ENCODE measurements at regions not wholly inside any gene's neighbourhood (a gene's known extent, or its start where the extent isn't known, plus 50 kb on each side); places are given as distances from the start of the nearest gene placed in this dataset.
"Not testable (repeated sequence)": the region's sequence is repeated elsewhere in the genome, so short reads cannot be mapped to it uniquely, and the experiment has no call there.

GRCh38 chr2:118372886-118373830 is 284.9 kb downstream of the INSIG2 start:
- no peaks in the 10 kb centered on the region for H3K4me1 ChIP-seq (ENCODE audit: control insufficient read depth in 2 of 2, insufficient read depth in 2 of 2, low read length in 2 of 2)
- no peaks in the 10 kb centered on the region for H3K9me3 ChIP-seq (ENCODE audit: control insufficient read depth in 2 of 2, insufficient read depth in 1 of 2, low read length in 1 of 2)
- no peak overlapping the region for H3K27ac ChIP-seq (ENCODE audit: low read depth in 1 of 2, low read length in 1 of 2)
- H3K27me3 ChIP-seq (ENCODE audit: control insufficient read depth in 2 of 2, insufficient read depth in 1 of 2, low read length in 1 of 2), result no peaks in the 10 kb centered on the region
- no peak overlapping the region for H3K4me3 ChIP-seq (ENCODE audit: low read length in 2 of 2)
- no peaks in the 10 kb centered on the region for H3K36me3 ChIP-seq (ENCODE audit: control insufficient read depth in 2 of 2, insufficient read depth in 2 of 2, low read length in 1 of 2)
- 77% methylated on average over 6 of the region's 6 CpGs for WGBS
- DNase-seq (ENCODE audit: low read depth in 6 of 9, low spot score in 9 of 9), result no peak

- H3K9me3 ChIP-seq (ENCODE audit: control insufficient read depth in 2 of 2, insufficient read depth in 1 of 2, low read length in 1 of 2), result no peaks in the 10 kb centered on the region
- no peaks in the 10 kb centered on the region for H3K27me3 ChIP-seq (ENCODE audit: control insufficient read depth in 2 of 2, insufficient read depth in 1 of 2, low read length in 1 of 2)
- H3K4me3 ChIP-seq (ENCODE audit: low read length in 2 of 2), result no peak overlapping the region
- no peaks in the 10 kb centered on the region for H3K36me3 ChIP-seq (ENCODE audit: control insufficient read depth in 2 of 2, insufficient read depth in 2 of 2, low read length in 1 of 2)
- no peak for DNase-seq (ENCODE audit: low read depth in 6 of 9, low spot score in 9 of 9)
- H3K4me1 ChIP-seq (ENCODE audit: control insufficient read depth in 2 of 2, insufficient read depth in 2 of 2, low read length in 2 of 2), result no peaks in the 10 kb centered on the region
- 20% methylated on average over 6 of the region's 6 CpGs for WGBS
- no peak overlapping the region for H3K27ac ChIP-seq (ENCODE audit: low read depth in 1 of 2, low read length in 1 of 2)
These were observed 283.2 kb downstream of the INSIG2 start for GRCh38 chr2:118371515-118371914.

GRCh38 chr2:118369521-118369920 is 281.2 kb downstream of the INSIG2 start:
- not testable (repeated sequence) for H3K4me1 ChIP-seq (ENCODE audit: control insufficient read depth in 2 of 2, insufficient read depth in 2 of 2, low read length in 2 of 2); H3K4me3 ChIP-seq (ENCODE audit: low read length in 2 of 2); H3K36me3 ChIP-seq (ENCODE audit: control insufficient read depth in 2 of 2, insufficient read depth in 2 of 2, low read length in 1 of 2); H3K9me3 ChIP-seq (ENCODE audit: control insufficient read depth in 2 of 2, insufficient read depth in 1 of 2, low read length in 1 of 2); H3K27me3 ChIP-seq (ENCODE audit: control insufficient read depth in 2 of 2, insufficient read depth in 1 of 2, low read length in 1 of 2); DNase-seq (ENCODE audit: low read depth in 6 of 9, low spot score in 9 of 9); H3K27ac ChIP-seq (ENCODE audit: low read depth in 1 of 2, low read length in 1 of 2)
- WGBS, result 62% methylated on average over 7 of the region's 7 CpGs

GRCh38 chr2:118363604-118364003 is 275.3 kb downstream of the INSIG2 start:
- Histone ChIP-seq H3K9me3 (ENCODE audit: control insufficient read depth in 2 of 2, insufficient read depth in 1 of 2, low read length in 1 of 2) (no peaks in the 10 kb centered on the region), H3K4me3 (ENCODE audit: low read length in 2 of 2) (no peak overlapping the region), H3K36me3 (ENCODE audit: control insufficient read depth in 2 of 2, insufficient read depth in 2 of 2, low read length in 1 of 2) (no peaks in the 10 kb centered on the region), H3K4me1 (ENCODE audit: control insufficient read depth in 2 of 2, insufficient read depth in 2 of 2, low read length in 2 of 2) (no peaks in the 10 kb centered on the region), H3K27me3 (ENCODE audit: control insufficient read depth in 2 of 2, insufficient read depth in 1 of 2, low read length in 1 of 2) (no peaks in the 10 kb centered on the region), H3K27ac (ENCODE audit: low read depth in 1 of 2, low read length in 1 of 2) (no peak overlapping the region)
- DNase-seq (ENCODE audit: low read depth in 6 of 9, low spot score in 9 of 9), result no peak
- 93% methylated on average over 2 of the region's 2 CpGs for WGBS

- Histone ChIP-seq H3K36me3 (ENCODE audit: control insufficient read depth in 2 of 2, insufficient read depth in 2 of 2, low read length in 1 of 2) (no peaks in the 10 kb centered on the region), H3K27ac (ENCODE audit: low read depth in 1 of 2, low read length in 1 of 2) (no peak overlapping the region), H3K9me3 (ENCODE audit: control insufficient read depth in 2 of 2, insufficient read depth in 1 of 2, low read length in 1 of 2) (no peaks in the 10 kb centered on the region), H3K4me1 (ENCODE audit: control insufficient read depth in 2 of 2, insufficient read depth in 2 of 2, low read length in 2 of 2) (no peaks in the 10 kb centered on the region), H3K4me3 (ENCODE audit: low read length in 2 of 2) (no peak overlapping the region), H3K27me3 (ENCODE audit: control insufficient read depth in 2 of 2, insufficient read depth in 1 of 2, low read length in 1 of 2) (no peaks in the 10 kb centered on the region)
- DNase-seq (ENCODE audit: low read depth in 6 of 9, low spot score in 9 of 9), result no peak
- WGBS, result 94% methylated on average over 1 of the region's 1 CpG
These were observed 267.8 kb downstream of the INSIG2 start for GRCh38 chr2:118356051-118356450.

- no peak for DNase-seq (ENCODE audit: low read depth in 6 of 9, low spot score in 9 of 9)
- no peaks in the 10 kb centered on the region for H3K27me3 ChIP-seq (ENCODE audit: control insufficient read depth in 2 of 2, insufficient read depth in 1 of 2, low read length in 1 of 2)
- H3K4me1 ChIP-seq (ENCODE audit: control insufficient read depth in 2 of 2, insufficient read depth in 2 of 2, low read length in 2 of 2), result no peaks in the 10 kb centered on the region
- H3K9me3 ChIP-seq (ENCODE audit: control insufficient read depth in 2 of 2, insufficient read depth in 1 of 2, low read length in 1 of 2), result no peaks in the 10 kb centered on the region
- WGBS, result 71% methylated on average over 2 of the region's 2 CpGs
- H3K27ac ChIP-seq (ENCODE audit: low read depth in 1 of 2, low read length in 1 of 2), result no peak overlapping the region
- H3K36me3 ChIP-seq (ENCODE audit: control insufficient read depth in 2 of 2, insufficient read depth in 2 of 2, low read length in 1 of 2), result no peaks in the 10 kb centered on the region
- H3K4me3 ChIP-seq (ENCODE audit: low read length in 2 of 2), result no peak overlapping the region
These were observed 263.5 kb downstream of the INSIG2 start for GRCh38 chr2:118351796-118352195.

GRCh38 chr2:118350621-118351020 is 262.4 kb downstream of the INSIG2 start:
- H3K27me3 ChIP-seq (ENCODE audit: control insufficient read depth in 2 of 2, insufficient read depth in 1 of 2, low read length in 1 of 2), result no peaks in the 10 kb centered on the region
- no peaks in the 10 kb centered on the region for H3K9me3 ChIP-seq (ENCODE audit: control insufficient read depth in 2 of 2, insufficient read depth in 1 of 2, low read length in 1 of 2)
- H3K4me3 ChIP-seq (ENCODE audit: low read length in 2 of 2), result no peak overlapping the region
- WGBS, result 78% methylated on average over 1 of the region's 1 CpG
- DNase-seq (ENCODE audit: low read depth in 6 of 9, low spot score in 9 of 9), result no peak
- H3K27ac ChIP-seq (ENCODE audit: low read depth in 1 of 2, low read length in 1 of 2), result no peak overlapping the region
- no peaks in the 10 kb centered on the region for H3K4me1 ChIP-seq (ENCODE audit: control insufficient read depth in 2 of 2, insufficient read depth in 2 of 2, low read length in 2 of 2)
- no peaks in the 10 kb centered on the region for H3K36me3 ChIP-seq (ENCODE audit: control insufficient read depth in 2 of 2, insufficient read depth in 2 of 2, low read length in 1 of 2)

GRCh38 chr2:118349365-118349764 is 261.1 kb downstream of the INSIG2 start:
- no peak for DNase-seq (ENCODE audit: low read depth in 6 of 9, low spot score in 9 of 9)
- H3K27me3 ChIP-seq (ENCODE audit: control insufficient read depth in 2 of 2, insufficient read depth in 1 of 2, low read length in 1 of 2), result no peaks in the 10 kb centered on the region
- H3K4me1 ChIP-seq (ENCODE audit: control insufficient read depth in 2 of 2, insufficient read depth in 2 of 2, low read length in 2 of 2), result no peaks in the 10 kb centered on the region
- no peaks in the 10 kb centered on the region for H3K9me3 ChIP-seq (ENCODE audit: control insufficient read depth in 2 of 2, insufficient read depth in 1 of 2, low read length in 1 of 2)
- no peaks in the 10 kb centered on the region for H3K36me3 ChIP-seq (ENCODE audit: control insufficient read depth in 2 of 2, insufficient read depth in 2 of 2, low read length in 1 of 2)
- WGBS, result 83% methylated on average over 2 of the region's 2 CpGs
- H3K4me3 ChIP-seq (ENCODE audit: low read length in 2 of 2), result no peak overlapping the region
- no peak overlapping the region for H3K27ac ChIP-seq (ENCODE audit: low read depth in 1 of 2, low read length in 1 of 2)

- DNase-seq (ENCODE audit: low read depth in 6 of 9, low spot score in 9 of 9), result no peak
- WGBS, result 84% methylated on average over 4 of the region's 4 CpGs
- Histone ChIP-seq H3K4me3 (ENCODE audit: low read length in 2 of 2) (no peak overlapping the region), H3K9me3 (ENCODE audit: control insufficient read depth in 2 of 2, insufficient read depth in 1 of 2, low read length in 1 of 2) (no peaks in the 10 kb centered on the region), H3K27me3 (ENCODE audit: control insufficient read depth in 2 of 2, insufficient read depth in 1 of 2, low read length in 1 of 2) (no peaks in the 10 kb centered on the region), H3K4me1 (ENCODE audit: control insufficient read depth in 2 of 2, insufficient read depth in 2 of 2, low read length in 2 of 2) (no peaks in the 10 kb centered on the region), H3K36me3 (ENCODE audit: control insufficient read depth in 2 of 2, insufficient read depth in 2 of 2, low read length in 1 of 2) (no peaks in the 10 kb centered on the region), H3K27ac (ENCODE audit: low read depth in 1 of 2, low read length in 1 of 2) (no peak overlapping the region)
These were observed 260.2 kb downstream of the INSIG2 start for GRCh38 chr2:118348380-118349034.
